ENCODE measurements at regions not wholly inside any gene's neighbourhood (a gene's known extent, or its start where the extent isn't known, plus 50 kb on each side); places are given as distances from the start of the nearest gene placed in this dataset.

DNA sequence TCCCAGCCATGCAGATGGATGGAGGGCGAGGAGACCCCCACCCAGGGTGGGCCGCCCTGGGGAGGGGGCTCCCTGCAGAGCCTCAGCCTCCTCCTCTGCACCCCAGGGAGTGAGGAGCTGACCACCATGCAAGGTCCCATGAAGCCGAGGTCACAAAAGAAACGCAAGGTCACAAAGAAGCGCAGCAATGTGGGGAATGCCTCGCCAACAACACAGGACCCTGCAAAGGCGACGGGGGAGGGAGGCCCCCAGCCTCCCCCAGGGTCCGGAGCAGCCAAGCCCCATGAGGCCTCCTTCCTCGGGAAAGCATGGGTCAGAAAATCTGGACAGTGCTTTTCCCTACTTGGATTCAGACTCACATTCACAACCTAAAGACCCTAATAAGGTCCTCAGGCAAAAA lies 191.5 kb downstream of the BRD1 start:
- TF ChIP-seq EZH2 (IDR thresholded peaks at IDR 0.05), result no peak
- TF ChIP-seq POLR2AphosphoS5 (IDR thresholded peaks at IDR 0.05; ENCODE audit: borderline replicate concordance, low read depth, low read length), result no peak
- TF ChIP-seq FOXP2 (optimal IDR thresholded peaks at IDR 0.05; ENCODE audit: control extremely low read depth, extremely low read length, insufficient read depth), result no peak
